GM12891 (cell line): ENCODE measurements at regions not wholly inside any gene's neighbourhood (a gene's known extent, or its start where the extent isn't known, plus 50 kb on each side); places are given as distances from the start of the nearest gene placed in this dataset.

ENCODE experiments used
- PAX5 ChIP-seq: IDR thresholded peaks from 2 replicates; pipeline ENCODE4 v1.6.1; 2011; ENCODE audit warnings: low read length, moderate library complexity, mild to moderate bottlenecking; ENCODE audit not compliant: insufficient read depth, severe bottlenecking
- POLR2A ChIP-seq: IDR thresholded peaks from 2 replicates; pipeline ENCODE4 v1.6.1; 2011; ENCODE audit warnings: low read depth, low read length, control low read depth
- POLR2AphosphoS5 ChIP-seq: IDR thresholded peaks from 2 replicates; pipeline ENCODE4 v1.6.1; 2011; ENCODE audit warnings: low read depth, low read length, control low read depth
- POU2F2 ChIP-seq: IDR thresholded peaks from 2 replicates; pipeline ENCODE4 v1.6.1; 2011; ENCODE audit warnings: low read depth, mild to moderate bottlenecking, control low read depth, low read length, moderate library complexity
- SPI1 ChIP-seq: IDR thresholded peaks from 2 replicates; pipeline ENCODE4 v1.6.1; 2011; ENCODE audit warnings: low read depth, low read length, control low read depth
- TAF1 ChIP-seq: IDR thresholded peaks from 2 replicates; pipeline ENCODE4 v1.6.1; 2011; ENCODE audit warnings: low read depth, low read length, control low read depth

DNA sequence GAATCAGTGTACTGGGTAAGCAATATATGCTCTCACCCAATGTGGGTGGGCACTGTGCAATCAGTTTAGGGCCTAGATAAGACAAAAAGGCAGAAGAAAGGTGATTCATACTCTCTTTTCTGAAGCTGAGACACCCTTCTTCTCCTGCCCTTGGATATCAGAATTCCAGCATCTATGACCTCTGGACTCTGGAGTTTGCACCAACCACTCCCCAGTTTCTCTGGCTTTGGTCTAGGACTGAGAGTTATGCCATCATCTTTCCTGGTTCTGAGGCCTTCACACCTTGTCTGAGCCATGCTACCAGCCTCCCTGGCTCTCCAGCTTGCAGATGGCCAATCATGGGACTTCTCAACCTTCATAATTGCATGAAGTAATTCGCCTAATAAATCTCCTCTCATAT lies 724.6 kb upstream of the TYRP1 start:
- no peak for TF ChIP-seq POLR2A
- TF ChIP-seq TAF1 = no peak
- no peak for TF ChIP-seq POLR2AphosphoS5
- TF ChIP-seq SPI1 = no peak
- no peak for TF ChIP-seq POU2F2
- no peak for TF ChIP-seq PAX5
